Prostate gland (tissue), 2 donors: ENCODE measurements at regions not wholly inside any gene's neighbourhood (a gene's known extent, or its start where the extent isn't known, plus 50 kb on each side); places are given as distances from the start of the nearest gene placed in this dataset.
"Not testable (repeated sequence)": the region's sequence is repeated elsewhere in the genome, so short reads cannot be mapped to it uniquely, and the experiment has no call there.

Experiments used
- DNase-seq: peaks from one replicate; pipeline ENCODE4 v3.0.0-alpha.2; 2019; ENCODE audit warnings: low spot score
- H3K27ac ChIP-seq, 2 donors: fragments of 200-600 bp; sonication (generic); 2 replicates each; pipeline ENCODE4 v1.5.1; 2017 to 2019
- H3K27me3 ChIP-seq: fragments of 200-600 bp; sonication (generic); replicated peaks from 2 replicates; pipeline ENCODE4 v1.5.1; 2019; ENCODE audit not compliant: insufficient read depth
- H3K36me3 ChIP-seq, 2 donors: fragments of 200-600 bp; sonication (generic); 1 replicate in 1 of 2; 2 replicates in 1 of 2; pipeline versions ENCODE4 v1.5.1 to v1.8.1; 2017 to 2019
- H3K4me1 ChIP-seq: fragments of 200-600 bp; sonication (generic); replicated peaks from 2 replicates; pipeline ENCODE4 v1.5.1; 2019
- H3K4me3 ChIP-seq, 2 donors: fragments of 200-600 bp; sonication (generic); 2 replicates each; pipeline ENCODE4 v1.5.1; 2017 to 2019
- H3K9me3 ChIP-seq: fragments of 200-600 bp; sonication (generic); 2 replicates; pipeline ENCODE4 v1.5.1; 2017
- CTCF ChIP-seq, 4 experiments: fragments of 200-600 bp in 2 of 4; fragments of 450-650 bp in 2 of 4; sonication (generic) in 2 of 4; IDR thresholded peaks; 1 replicate in 3 of 4; 2 replicates in 1 of 4; pipeline ENCODE4 v1.5.1; 2016 to 2019; ENCODE audit warnings: antibody characterized with exemption in 4 of 4, mild to moderate bottlenecking in 2 of 4, moderate library complexity in 2 of 4
- POLR2A ChIP-seq: fragments of 450-650 bp; IDR thresholded peaks from one replicate; pipeline ENCODE4 v1.6.1; 2016; ENCODE audit warnings: antibody characterized with exemption, mild to moderate bottlenecking
- POLR2AphosphoS5 ChIP-seq: sonication (generic); formaldehyde crosslinking; IDR thresholded peaks from one replicate; pipeline ENCODE4 v1.6.1; 2017; ENCODE audit warnings: antibody characterized with exemption
- WGBS: methylation state at CpG from one replicate; pipeline ENCODE4 v1.1.5; 2018; 5-methylcytosine and 5-hydroxymethylcytosine counted together
- intact Hi-C: fragments of 100-400 bp; cut with DNase I; formaldehyde crosslinking; loops from one replicate; pipeline ENCODE4 v1.14.2; 2022

DNA sequence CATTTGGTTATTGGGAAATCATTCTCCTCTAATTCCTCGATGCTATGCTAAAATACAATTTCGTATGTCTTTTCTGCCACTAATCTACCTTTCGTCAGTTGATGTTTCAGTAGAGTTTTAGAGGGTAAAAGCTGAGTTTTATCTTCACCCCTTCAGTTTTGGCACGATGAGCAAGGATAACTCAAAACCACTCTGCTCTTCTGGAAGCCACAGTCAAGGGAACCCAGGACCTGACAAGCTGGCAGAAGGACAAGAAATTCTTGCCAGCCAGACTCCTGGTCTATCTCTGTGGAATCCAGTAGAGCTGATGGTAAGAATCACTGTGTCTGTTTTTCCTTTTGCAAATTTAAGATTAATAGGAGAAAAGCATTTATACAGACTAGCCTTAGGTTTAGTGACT is 414.4 kb upstream of the LRRC3B start:
- WGBS: 82% methylated on average over 4 of the region's 4 CpGs

GRCh38 chr3:26229801-26230200 is 392.8 kb upstream of the LRRC3B start:
- intact Hi-C loops: no loop called here
- Histone ChIP-seq H3K36me3 (no peaks in the 10 kb centered on the region), H3K27me3 (no peaks in the 10 kb centered on the region), H3K9me3 (no peaks in the 10 kb centered on the region), H3K4me1 (no peaks in the 10 kb centered on the region), H3K4me3 (no peak overlapping the region), H3K27ac (no peak overlapping the region)
- no peak for TF ChIP-seq POLR2AphosphoS5
- TF ChIP-seq POLR2A: no peak
- no peak for TF ChIP-seq CTCF (IDR thresholded peaks at IDR 0.05)
- no peak for DNase-seq
- WGBS: 63% methylated on average over 2 of the region's 2 CpGs

More for the DNA sequence above, 414.4 kb upstream of the LRRC3B start:
- no peak overlapping the region for H3K27ac ChIP-seq
- no peaks in the 10 kb centered on the region for H3K9me3 ChIP-seq
- no peak for TF ChIP-seq CTCF (IDR thresholded peaks at IDR 0.05)
- no peak for TF ChIP-seq POLR2AphosphoS5
- no peak for TF ChIP-seq POLR2A
- no peak overlapping the region for H3K4me3 ChIP-seq
- no peaks in the 10 kb centered on the region for H3K4me1 ChIP-seq
- H3K27me3 ChIP-seq: no peaks in the 10 kb centered on the region
- intact Hi-C loops: no loop called here
- no peaks in the 10 kb centered on the region for H3K36me3 ChIP-seq
- DNase-seq: no peak

GRCh38 chr3:26233374-26233773 is 389.2 kb upstream of the LRRC3B start:
- Histone ChIP-seq H3K9me3 (no peaks in the 10 kb centered on the region), H3K4me3 (no peak overlapping the region), H3K36me3 (no peaks in the 10 kb centered on the region), H3K27me3 (no peaks in the 10 kb centered on the region), H3K4me1 (no peaks in the 10 kb centered on the region), H3K27ac (no peak overlapping the region)
- WGBS: 87% methylated on average over 4 of the region's 4 CpGs
- intact Hi-C loops: no loop called here
- TF ChIP-seq POLR2AphosphoS5: no peak
- TF ChIP-seq CTCF (IDR thresholded peaks at IDR 0.05): no peak
- no peak for TF ChIP-seq POLR2A
- DNase-seq: no peak

DNA sequence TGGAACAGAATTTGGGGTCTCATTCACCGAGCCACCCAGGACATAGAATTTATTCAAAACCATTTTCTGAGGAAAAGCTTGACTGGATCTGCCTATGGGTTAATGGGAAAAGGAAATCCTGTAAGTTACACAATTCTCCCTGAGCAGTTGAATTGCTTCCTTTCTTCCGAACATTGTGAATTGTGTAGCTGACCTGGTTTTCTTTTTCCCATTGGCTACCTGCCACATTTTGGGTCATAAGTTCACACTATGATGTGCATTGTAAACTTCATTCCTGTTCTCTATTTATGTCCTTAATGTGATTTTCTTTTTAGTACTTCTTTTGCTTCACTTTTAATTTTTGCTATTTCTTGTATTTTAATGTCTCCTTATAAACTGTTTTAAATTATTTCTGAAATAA is 386.0 kb upstream of the LRRC3B start:
- WGBS: 17% methylated on average over 2 of the region's 2 CpGs
- no peaks in the 10 kb centered on the region for H3K9me3 ChIP-seq
- H3K4me1 ChIP-seq: no peaks in the 10 kb centered on the region
- H3K36me3 ChIP-seq: no peaks in the 10 kb centered on the region
- no peak overlapping the region for H3K27ac ChIP-seq
- H3K27me3 ChIP-seq: no peaks in the 10 kb centered on the region
- H3K4me3 ChIP-seq: no peak overlapping the region
- TF ChIP-seq POLR2A (no peak), POLR2AphosphoS5 (no peak), CTCF (IDR thresholded peaks at IDR 0.05) (no peak)
- intact Hi-C loops: no loop called here
- DNase-seq: no peak

- DNase-seq: no peak
- no peaks in the 10 kb centered on the region for H3K4me1 ChIP-seq
- no peaks in the 10 kb centered on the region for H3K27me3 ChIP-seq
- H3K27ac ChIP-seq: no peak overlapping the region
- H3K36me3 ChIP-seq: no peaks in the 10 kb centered on the region
- intact Hi-C loops: no loop called here
- TF ChIP-seq CTCF (IDR thresholded peaks at IDR 0.05): no peak
- TF ChIP-seq POLR2AphosphoS5: no peak
- TF ChIP-seq POLR2A: no peak
- 42% methylated on average over 4 of the region's 4 CpGs for WGBS
- H3K4me3 ChIP-seq: no peak overlapping the region
- no peaks in the 10 kb centered on the region for H3K9me3 ChIP-seq
These were observed 385.4 kb upstream of the LRRC3B start for GRCh38 chr3:26237036-26237682.

DNA sequence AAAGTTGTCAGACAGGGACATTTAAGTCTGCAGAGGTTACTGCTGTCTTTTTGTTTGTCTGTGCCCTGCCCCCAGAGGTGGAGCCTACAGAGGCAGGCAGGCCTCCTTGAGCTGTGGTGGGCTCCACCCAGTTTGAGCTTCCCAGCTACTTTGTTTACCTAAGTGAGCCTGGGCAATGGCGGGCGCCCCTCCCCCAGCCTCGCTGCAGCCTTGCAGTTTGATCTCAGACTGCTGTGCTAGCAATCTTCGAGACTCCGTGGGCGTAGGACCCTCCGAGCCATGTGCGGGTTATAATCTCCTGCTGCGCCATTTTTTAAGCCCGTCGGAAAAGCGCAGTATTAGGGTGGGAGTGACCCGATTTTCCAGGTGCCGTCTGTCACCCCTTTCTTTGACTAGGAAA is 378.0 kb upstream of the LRRC3B start:
- H3K27me3 ChIP-seq, DNase-seq, H3K9me3 ChIP-seq, intact Hi-C loops, H3K36me3 ChIP-seq, H3K27ac ChIP-seq, H3K4me3 ChIP-seq, H3K4me1 ChIP-seq: not testable (repeated sequence)
- 92% methylated on average over 14 of the region's 14 CpGs for WGBS
